ENCODE measurements at regions not wholly inside any gene's neighbourhood (a gene's known extent, or its start where the extent isn't known, plus 50 kb on each side); places are given as distances from the start of the nearest gene placed in this dataset.
A peak's percentile ranks its signal among the peaks of the same experiment; 100 is the strongest.
"Not testable (repeated sequence)": the region's sequence is repeated elsewhere in the genome, so short reads cannot be mapped to it uniquely, and the experiment has no call there.

DNA sequence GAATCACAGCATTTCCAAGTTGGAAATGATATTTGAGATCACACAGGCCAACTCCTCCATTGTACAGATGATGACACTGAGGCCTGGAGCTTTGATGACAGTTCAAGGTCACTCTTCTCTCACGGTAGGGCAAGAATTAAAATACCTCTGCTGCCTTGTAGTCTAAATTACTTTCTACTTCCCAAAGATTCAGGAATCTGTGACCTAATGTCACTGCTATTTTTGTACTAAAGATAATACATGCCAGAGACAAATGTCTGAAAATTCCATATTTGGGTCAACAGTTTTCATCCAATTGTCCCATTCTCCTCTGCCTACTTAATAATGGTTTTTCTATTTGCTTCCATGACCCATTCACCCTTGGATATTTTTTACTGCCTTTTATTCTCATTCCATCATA is 160.0 kb downstream of the SOD2 start:
- WGBS (ENCODE audit: insufficient coverage): 33% methylated on average over 1 of the region's 1 CpG
- DNase-seq (ENCODE audit: low read depth in 4 of 6, low spot score in 6 of 6): no peak
- no peaks in the 10 kb centered on the region for H3K27me3 ChIP-seq (ENCODE audit: control insufficient read depth, insufficient read depth, low read length)

GRCh38 chr6:159532155-159532554 is 160.9 kb downstream of the SOD2 start:
- Histone ChIP-seq H3K4me1 (ENCODE audit: control insufficient read depth, insufficient read depth, low read length) (no peaks in the 10 kb centered on the region), H3K27me3 (ENCODE audit: control insufficient read depth, insufficient read depth, low read length) (no peaks in the 10 kb centered on the region), H3K9me3 (ENCODE audit: control insufficient read depth, insufficient read depth, low read length) (no peaks in the 10 kb centered on the region), H3K4me3 (ENCODE audit: low read depth, low read length) (no peak overlapping the region), H3K36me3 (ENCODE audit: control insufficient read depth, insufficient read depth, low read length) (no peaks in the 10 kb centered on the region), H3K27ac (ENCODE audit: low read depth, low read length) (no peak overlapping the region)
- WGBS (ENCODE audit: insufficient coverage): 100% methylated on average over 2 of the region's 6 CpGs
- DNase-seq (ENCODE audit: low read depth in 4 of 6, low spot score in 6 of 6): no peak

More for the DNA sequence above, 160.0 kb downstream of the SOD2 start:
- Histone ChIP-seq H3K4me1 (ENCODE audit: control insufficient read depth, insufficient read depth, low read length) (no peaks in the 10 kb centered on the region), H3K36me3 (ENCODE audit: control insufficient read depth, insufficient read depth, low read length) (no peaks in the 10 kb centered on the region), H3K27ac (ENCODE audit: low read depth, low read length) (no peak overlapping the region), H3K9me3 (ENCODE audit: control insufficient read depth, insufficient read depth, low read length) (no peaks in the 10 kb centered on the region), H3K4me3 (ENCODE audit: low read depth, low read length) (no peak overlapping the region)

DNA sequence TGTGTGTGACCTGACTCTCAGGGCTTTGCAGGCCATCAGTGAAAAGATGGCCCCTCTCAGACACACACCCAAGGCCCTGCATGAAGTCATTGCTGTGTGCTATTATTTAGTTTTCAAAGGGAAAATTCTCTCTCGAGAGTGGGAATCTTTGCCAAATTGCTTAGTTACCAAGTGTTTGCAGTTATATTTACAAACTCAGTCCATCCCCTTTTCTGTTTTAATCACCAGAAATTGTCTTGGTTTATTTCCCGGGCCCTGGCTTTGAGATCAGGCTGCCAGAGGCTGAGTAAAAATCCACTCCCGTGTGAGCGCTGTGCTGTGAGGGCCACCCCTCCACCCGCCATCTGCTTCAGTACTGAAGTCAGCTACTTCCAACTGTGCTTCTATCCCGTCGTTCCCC is 163.1 kb downstream of the SOD2 start:
- DNase-seq (ENCODE audit: low read depth in 4 of 6, low spot score in 6 of 6): peak in 5 of 6 donors; percentile 2 to 48 (median 7)
- Histone ChIP-seq H3K27me3 (ENCODE audit: control insufficient read depth, insufficient read depth, low read length) (no peaks in the 10 kb centered on the region), H3K4me3 (ENCODE audit: low read depth, low read length) (no peak overlapping the region), H3K27ac (ENCODE audit: low read depth, low read length) (no peak overlapping the region), H3K4me1 (ENCODE audit: control insufficient read depth, insufficient read depth, low read length) (no peaks in the 10 kb centered on the region), H3K36me3 (ENCODE audit: control insufficient read depth, insufficient read depth, low read length) (no peaks in the 10 kb centered on the region), H3K9me3 (ENCODE audit: control insufficient read depth, insufficient read depth, low read length) (no peaks in the 10 kb centered on the region)
- WGBS (ENCODE audit: insufficient coverage): 56% methylated on average over 6 of the region's 7 CpGs

GRCh38 chr6:159527351-159527750 is 165.7 kb downstream of the SOD2 start:
- no peak for DNase-seq (ENCODE audit: low read depth in 4 of 6, low spot score in 6 of 6)
- H3K27ac ChIP-seq (ENCODE audit: low read depth, low read length): no peak overlapping the region
- H3K27me3 ChIP-seq (ENCODE audit: control insufficient read depth, insufficient read depth, low read length): no peaks in the 10 kb centered on the region
- no peaks in the 10 kb centered on the region for H3K36me3 ChIP-seq (ENCODE audit: control insufficient read depth, insufficient read depth, low read length)
- no peaks in the 10 kb centered on the region for H3K4me1 ChIP-seq (ENCODE audit: control insufficient read depth, insufficient read depth, low read length)
- H3K4me3 ChIP-seq (ENCODE audit: low read depth, low read length): no peak overlapping the region
- H3K9me3 ChIP-seq (ENCODE audit: control insufficient read depth, insufficient read depth, low read length): no peaks in the 10 kb centered on the region
- WGBS (ENCODE audit: insufficient coverage): 75% methylated on average over 1 of the region's 1 CpG

DNA sequence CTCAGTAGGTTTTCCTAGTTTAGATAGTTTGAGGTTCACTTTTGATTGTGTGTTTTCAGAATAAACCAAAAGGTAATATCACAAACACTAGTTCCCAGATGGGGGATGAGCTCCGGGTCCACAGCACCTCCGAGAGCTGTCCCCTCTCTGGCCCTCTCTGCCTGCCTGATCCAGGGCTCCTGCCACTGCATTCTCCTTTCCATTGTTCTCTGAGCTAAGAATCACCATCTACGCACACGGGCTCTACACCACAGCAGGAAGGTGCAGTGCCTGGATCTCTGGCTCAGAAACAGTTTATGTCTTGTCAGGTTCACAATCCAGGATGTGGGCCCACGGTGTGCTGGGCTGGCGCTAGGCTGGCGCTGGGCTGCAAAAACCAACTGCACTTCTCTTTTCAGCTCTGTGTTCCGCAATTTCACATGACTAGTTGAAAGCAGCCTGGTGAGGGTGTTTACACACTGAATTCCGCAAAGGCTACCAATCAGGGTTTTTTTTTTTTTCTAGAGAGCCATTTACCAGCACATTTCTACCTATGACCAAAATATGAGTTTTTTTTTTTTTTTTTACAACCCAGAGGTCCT is 167.5 kb downstream of the SOD2 start:
- Histone ChIP-seq H3K4me1 (ENCODE audit: control insufficient read depth, insufficient read depth, low read length) (no peaks in the 10 kb centered on the region), H3K9me3 (ENCODE audit: control insufficient read depth, insufficient read depth, low read length) (no peaks in the 10 kb centered on the region), H3K27me3 (ENCODE audit: control insufficient read depth, insufficient read depth, low read length) (no peaks in the 10 kb centered on the region), H3K27ac (ENCODE audit: low read depth, low read length) (no peak overlapping the region), H3K36me3 (ENCODE audit: control insufficient read depth, insufficient read depth, low read length) (no peaks in the 10 kb centered on the region), H3K4me3 (ENCODE audit: low read depth, low read length) (no peak overlapping the region)
- DNase-seq (ENCODE audit: low read depth in 4 of 6, low spot score in 6 of 6): no peak
- 70% methylated on average over 7 of the region's 9 CpGs for WGBS (ENCODE audit: insufficient coverage)

DNA sequence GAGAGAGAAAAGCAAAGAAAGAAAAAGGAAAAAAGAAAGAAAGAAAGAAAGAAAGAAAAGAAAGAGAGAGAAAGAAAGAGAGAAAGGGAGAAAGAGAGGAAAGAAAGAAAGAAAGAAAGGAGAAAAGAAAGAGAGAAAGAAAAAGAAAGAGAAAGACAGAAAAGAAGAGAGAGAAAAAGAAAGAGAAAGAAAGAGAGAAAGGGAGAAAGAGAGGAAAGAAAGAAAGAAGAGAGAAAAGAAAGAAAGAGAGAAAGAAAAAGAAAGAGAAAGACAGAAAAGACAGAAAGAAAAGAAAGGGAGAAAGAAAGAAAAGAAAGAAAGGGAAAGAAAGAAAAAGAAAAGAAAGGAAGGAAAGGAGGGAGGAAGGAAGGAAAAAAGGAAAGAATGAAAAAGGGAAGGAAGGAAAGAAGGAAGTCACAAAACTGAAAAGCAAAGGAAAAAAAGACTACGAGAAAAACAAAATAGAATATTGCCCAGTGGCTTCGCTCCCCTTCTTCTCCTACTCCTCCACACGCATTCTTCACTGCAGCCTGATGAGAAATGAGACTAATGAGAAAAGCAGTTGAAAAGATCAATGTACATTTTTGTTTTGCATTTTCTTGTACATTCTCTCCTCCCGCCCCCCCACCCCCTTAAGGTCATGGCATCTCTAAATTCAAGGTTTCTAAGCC is 170.0 kb downstream of the SOD2 start:
- H3K27ac ChIP-seq (ENCODE audit: low read depth, low read length): no peak overlapping the region
- H3K4me1 ChIP-seq (ENCODE audit: control insufficient read depth, insufficient read depth, low read length): no peaks in the 10 kb centered on the region
- no CpG with 5 or more reads among the region's 4 CpGs for WGBS (ENCODE audit: insufficient coverage)
- H3K4me3 ChIP-seq (ENCODE audit: low read depth, low read length): no peak overlapping the region
- no peaks in the 10 kb centered on the region for H3K36me3 ChIP-seq (ENCODE audit: control insufficient read depth, insufficient read depth, low read length)
- DNase-seq (ENCODE audit: low read depth in 4 of 6, low spot score in 6 of 6): no peak
- H3K27me3 ChIP-seq (ENCODE audit: control insufficient read depth, insufficient read depth, low read length): no peaks in the 10 kb centered on the region
- no peaks in the 10 kb centered on the region for H3K9me3 ChIP-seq (ENCODE audit: control insufficient read depth, insufficient read depth, low read length)

- H3K9me3 ChIP-seq (ENCODE audit: control insufficient read depth, insufficient read depth, low read length): no peaks in the 10 kb centered on the region
- H3K4me1 ChIP-seq (ENCODE audit: control insufficient read depth, insufficient read depth, low read length): no peaks in the 10 kb centered on the region
- H3K36me3 ChIP-seq (ENCODE audit: control insufficient read depth, insufficient read depth, low read length): no peaks in the 10 kb centered on the region
- H3K27ac ChIP-seq (ENCODE audit: low read depth, low read length): no peak overlapping the region
- H3K27me3 ChIP-seq (ENCODE audit: control insufficient read depth, insufficient read depth, low read length): no peaks in the 10 kb centered on the region
- DNase-seq (ENCODE audit: low read depth in 4 of 6, low spot score in 6 of 6): no peak
- H3K4me3 ChIP-seq (ENCODE audit: low read depth, low read length): no peak overlapping the region
Measured at GRCh38 chr6:159521962-159522361, 171.1 kb downstream of the SOD2 start.

DNA sequence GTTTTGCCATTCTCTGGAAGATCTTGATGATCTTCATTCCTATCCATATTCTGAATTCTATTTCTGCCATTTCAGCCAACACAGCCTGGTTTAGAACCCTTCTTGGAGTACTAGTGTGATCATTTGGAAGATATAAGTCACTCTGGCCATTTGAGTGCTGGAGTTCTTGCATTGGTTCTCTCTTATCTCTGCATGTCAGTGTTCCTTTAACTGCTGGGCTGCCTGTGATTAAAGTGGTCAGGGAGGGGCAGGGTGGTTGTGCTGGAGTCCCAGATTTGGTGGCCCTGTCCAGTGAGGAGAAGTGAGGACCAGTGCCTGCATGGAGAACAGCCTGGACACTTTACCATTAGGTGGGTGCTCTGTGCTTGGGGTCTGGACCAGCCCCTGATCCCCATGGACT is 173.0 kb downstream of the SOD2 start:
- no peaks in the 10 kb centered on the region for H3K36me3 ChIP-seq (ENCODE audit: control insufficient read depth, insufficient read depth, low read length)
- no peak overlapping the region for H3K4me3 ChIP-seq (ENCODE audit: low read depth, low read length)
- DNase-seq (ENCODE audit: low read depth in 4 of 6, low spot score in 6 of 6): no peak
- no peaks in the 10 kb centered on the region for H3K27me3 ChIP-seq (ENCODE audit: control insufficient read depth, insufficient read depth, low read length)
- no peaks in the 10 kb centered on the region for H3K4me1 ChIP-seq (ENCODE audit: control insufficient read depth, insufficient read depth, low read length)
- H3K27ac ChIP-seq (ENCODE audit: low read depth, low read length): no peak overlapping the region
- H3K9me3 ChIP-seq (ENCODE audit: control insufficient read depth, insufficient read depth, low read length): no peaks in the 10 kb centered on the region

GRCh38 chr6:159515811-159516210 is 177.2 kb downstream of the SOD2 start:
- not testable (repeated sequence) for H3K4me1 ChIP-seq (ENCODE audit: control insufficient read depth, insufficient read depth, low read length); DNase-seq (ENCODE audit: low read depth in 4 of 6, low spot score in 6 of 6); H3K27ac ChIP-seq (ENCODE audit: low read depth, low read length); H3K9me3 ChIP-seq (ENCODE audit: control insufficient read depth, insufficient read depth, low read length); H3K36me3 ChIP-seq (ENCODE audit: control insufficient read depth, insufficient read depth, low read length); H3K4me3 ChIP-seq (ENCODE audit: low read depth, low read length); H3K27me3 ChIP-seq (ENCODE audit: control insufficient read depth, insufficient read depth, low read length)
- WGBS (ENCODE audit: insufficient coverage): no CpG with 5 or more reads among the region's 3 CpGs

- Histone ChIP-seq H3K4me1 (ENCODE audit: control insufficient read depth, insufficient read depth, low read length) (no peaks in the 10 kb centered on the region), H3K9me3 (ENCODE audit: control insufficient read depth, insufficient read depth, low read length) (no peaks in the 10 kb centered on the region), H3K27ac (ENCODE audit: low read depth, low read length) (no peak overlapping the region), H3K27me3 (ENCODE audit: control insufficient read depth, insufficient read depth, low read length) (no peaks in the 10 kb centered on the region), H3K36me3 (ENCODE audit: control insufficient read depth, insufficient read depth, low read length) (no peaks in the 10 kb centered on the region), H3K4me3 (ENCODE audit: low read depth, low read length) (no peak overlapping the region)
- 57% methylated on average over 2 of the region's 2 CpGs for WGBS (ENCODE audit: insufficient coverage)
- no peak for DNase-seq (ENCODE audit: low read depth in 4 of 6, low spot score in 6 of 6)
Measured at GRCh38 chr6:159513914-159514313, 179.1 kb downstream of the SOD2 start.

Measured in spinal cord (tissue), 9 donors.